Occipital lobe (tissue), 1 donor: ENCODE measurements at regions not wholly inside any gene's neighbourhood (a gene's known extent, or its start where the extent isn't known, plus 50 kb on each side); places are given as distances from the start of the nearest gene placed in this dataset.
"Not testable (repeated sequence)": the region's sequence is repeated elsewhere in the genome, so short reads cannot be mapped to it uniquely, and the experiment has no call there.

Experiments
- DNase-seq: peaks from one replicate; lab custom pipeline; 2025; lab: John Stamatoyannopoulos, UW

DNA sequence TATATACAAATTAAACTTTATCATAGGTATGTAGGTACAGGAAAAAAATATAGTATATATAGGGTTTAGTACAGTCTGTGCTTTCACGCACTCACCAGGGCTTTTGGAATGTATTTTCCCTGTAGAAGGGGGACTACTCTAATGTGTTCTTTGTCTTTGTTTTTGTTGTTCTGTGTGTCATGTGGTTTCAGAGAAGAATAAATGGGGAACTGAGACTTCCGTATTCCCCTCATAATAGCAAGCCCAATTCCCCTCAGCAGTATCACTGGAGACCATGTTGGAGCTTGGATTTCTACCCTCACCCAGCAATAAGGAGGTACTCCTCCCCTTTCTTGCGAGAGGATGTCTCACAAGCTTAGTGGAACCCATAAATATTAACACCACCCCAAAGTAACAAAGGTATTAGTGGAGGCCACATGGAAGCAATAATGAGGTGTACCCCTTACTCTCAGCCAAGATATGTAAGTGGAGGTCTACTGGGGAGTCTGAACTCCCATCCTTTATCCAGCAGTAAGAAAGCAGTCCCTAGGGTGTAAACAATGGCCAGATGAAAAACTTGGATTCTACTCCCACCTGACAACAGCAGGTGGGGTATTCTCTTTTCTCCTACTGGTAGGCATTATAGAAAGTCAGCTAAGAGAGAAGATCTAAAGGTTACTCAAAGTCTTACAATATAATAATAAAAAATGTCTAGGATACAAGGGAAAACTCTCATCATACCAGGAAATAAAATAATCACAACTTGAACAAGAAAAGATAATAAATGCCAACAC lies 805.4 kb upstream of the GALNTL6 start:
- no peak for DNase-seq

DNA sequence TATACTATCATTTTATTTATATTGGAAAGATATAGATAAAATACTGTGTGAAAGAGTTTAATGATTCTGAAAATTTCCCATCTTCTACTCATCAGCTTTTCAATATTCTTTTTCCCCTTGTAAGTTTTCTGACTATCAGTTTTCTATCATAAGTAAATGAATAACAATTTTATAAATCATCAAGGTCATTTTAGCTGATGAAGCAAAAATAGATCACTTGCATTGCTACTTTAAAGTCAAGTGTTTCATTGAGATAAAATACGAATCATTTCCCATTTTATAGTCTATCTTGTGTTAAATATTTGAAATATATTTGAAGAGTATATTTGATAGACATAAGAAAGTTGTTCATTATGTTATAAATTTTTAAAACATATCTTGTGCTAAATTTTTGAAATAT lies 811.0 kb upstream of the GALNTL6 start:
- no peak for DNase-seq

DNA sequence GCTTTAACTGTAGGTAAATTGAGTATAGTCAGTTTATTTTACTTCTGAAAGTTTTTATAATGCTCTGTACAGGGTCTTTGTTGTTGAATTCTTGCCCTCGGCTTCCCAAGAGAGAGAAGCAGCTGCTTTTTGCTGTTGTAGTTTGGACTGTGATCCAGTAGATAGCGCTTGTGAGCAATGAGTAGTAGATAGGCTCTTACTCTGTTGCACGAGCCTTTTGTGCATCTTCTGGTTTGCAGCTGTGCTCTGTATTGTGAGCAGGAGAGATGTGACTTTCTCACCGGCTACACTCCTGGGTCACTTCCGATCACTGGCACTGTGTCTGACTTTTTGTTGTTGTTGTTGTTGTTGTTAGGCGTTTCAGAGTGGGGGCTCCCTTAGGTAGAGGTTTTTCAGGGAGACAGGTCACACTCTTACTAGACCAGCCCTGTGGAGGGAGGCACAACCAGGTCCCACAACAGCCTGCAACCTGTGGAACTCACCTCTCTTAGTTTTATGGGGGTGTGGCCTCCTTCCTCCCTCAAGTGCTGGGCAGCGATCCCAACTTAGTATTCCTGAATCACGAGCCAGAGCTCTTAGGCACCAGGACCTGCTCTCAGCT lies 822.1 kb upstream of the GALNTL6 start:
- no peak for DNase-seq

- DNase-seq = no peak
These were observed 824.8 kb upstream of the GALNTL6 start for GRCh38 chr4:170988446-170988845.

DNA sequence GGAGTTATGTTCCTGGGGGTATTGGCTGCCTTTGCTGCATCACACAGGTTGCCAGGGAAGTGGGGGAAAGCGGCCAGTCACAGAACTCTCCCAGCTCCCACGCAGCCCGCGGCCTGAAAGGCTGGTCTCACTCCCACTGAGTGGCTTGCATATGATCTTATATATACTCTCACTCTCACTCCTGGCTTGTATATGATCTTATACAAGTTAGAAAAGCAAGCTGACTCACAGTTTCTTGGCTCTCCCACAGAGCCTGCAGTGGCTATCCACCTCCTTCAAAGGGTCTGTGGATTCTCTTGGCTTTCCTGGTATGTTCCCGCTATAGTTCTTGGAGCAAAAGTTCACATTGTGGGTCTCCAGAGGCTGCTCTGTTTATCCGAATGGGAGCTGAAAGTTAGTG lies 833.5 kb upstream of the GALNTL6 start:
- peak; percentile 10 for DNase-seq

- DNase-seq = no peak
These were observed 834.2 kb upstream of the GALNTL6 start for GRCh38 chr4:170978990-170979389.

DNA sequence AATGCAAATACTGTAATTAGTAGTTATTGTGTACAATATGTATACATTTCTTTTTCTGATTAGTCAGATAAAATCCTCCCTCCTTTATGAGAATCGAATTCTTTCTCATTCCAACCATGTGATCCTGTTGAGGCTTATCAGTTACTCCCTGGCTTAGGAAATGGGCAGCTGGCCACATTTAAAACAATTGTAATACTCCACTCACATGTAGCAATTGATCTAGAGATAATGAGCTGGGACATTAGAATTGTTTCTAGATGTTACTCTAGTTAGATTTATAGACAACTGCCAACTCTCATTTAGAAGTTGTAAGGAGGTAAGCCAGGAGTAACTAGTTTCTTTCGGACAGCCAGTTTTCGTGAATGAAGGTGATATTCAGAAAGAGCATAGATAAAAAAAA lies 859.3 kb upstream of the AADAT start:
- no peak for DNase-seq

DNA sequence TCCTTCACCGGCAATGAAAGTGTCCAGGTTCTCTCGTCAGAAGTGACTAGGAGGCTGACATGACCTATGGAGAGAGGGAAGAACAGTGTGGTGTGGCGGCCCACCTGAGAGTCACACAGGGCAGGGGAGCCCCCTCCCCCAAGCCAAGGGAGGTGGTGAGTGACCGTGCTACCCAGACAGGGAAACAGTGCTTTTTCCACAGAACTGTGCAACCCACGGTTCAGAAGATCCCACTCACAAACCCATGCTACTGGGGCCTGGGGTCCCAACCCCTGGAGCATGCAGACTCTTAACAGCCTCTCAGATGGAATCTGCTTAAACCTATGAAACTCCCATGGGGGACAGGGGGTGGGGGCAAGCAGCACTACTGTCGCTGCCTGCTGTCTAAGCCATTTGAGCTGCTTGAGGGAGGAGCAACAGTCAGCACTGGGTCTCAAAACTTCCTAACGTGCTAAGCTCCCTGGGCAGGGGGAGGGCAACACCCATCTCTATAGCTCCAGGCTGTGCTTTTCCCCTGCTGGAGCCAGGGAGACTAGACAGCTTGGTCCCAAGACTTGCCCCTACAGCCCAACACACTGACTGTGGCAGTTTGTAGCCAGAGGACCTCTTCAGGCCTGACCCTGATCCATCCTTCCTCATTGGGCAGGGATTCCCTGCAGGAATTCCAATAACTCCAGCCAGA lies 850.4 kb upstream of the AADAT start:
- no peak for DNase-seq

DNA sequence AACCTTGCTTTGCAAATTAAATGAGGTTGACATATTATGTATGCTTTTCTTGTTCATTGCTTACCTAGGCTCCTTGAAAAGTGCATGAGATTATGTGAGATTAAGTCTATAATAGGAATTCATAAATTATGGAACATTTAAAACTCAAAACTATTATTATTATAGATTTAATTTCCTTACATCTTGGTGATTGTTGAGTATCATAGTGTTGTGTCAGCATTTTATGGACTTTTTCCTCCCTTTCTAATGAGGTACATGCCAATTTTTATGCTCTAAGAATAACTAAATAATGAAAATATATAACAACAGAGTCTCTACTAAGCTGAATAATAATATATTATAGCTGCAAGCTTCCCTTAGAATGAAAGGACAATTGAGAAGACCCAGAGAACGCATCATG lies 848.8 kb upstream of the AADAT start:
- no peak for DNase-seq

GRCh38 chr4:170931321-170931720 lies 841.6 kb upstream of the AADAT start:
- DNase-seq = no peak

DNA sequence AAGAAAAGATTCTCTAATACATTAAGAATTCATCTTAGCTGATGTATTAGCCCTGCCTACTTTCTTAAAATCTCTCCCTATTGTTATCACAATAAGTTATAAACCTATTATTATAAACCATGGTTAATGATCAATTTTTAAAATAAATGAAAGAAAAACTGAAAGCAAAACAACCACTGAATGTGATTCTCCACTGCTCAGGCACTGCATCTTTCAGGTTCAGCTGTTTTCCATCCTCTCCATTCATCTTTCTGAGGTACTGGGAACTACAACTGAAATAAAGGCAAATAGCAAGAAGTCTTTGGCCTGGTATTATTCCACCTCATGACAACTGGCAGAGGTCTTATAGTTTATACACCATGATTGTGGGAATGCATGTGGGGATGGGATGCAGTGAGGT lies 798.9 kb upstream of the AADAT start:
- DNase-seq = no peak

- DNase-seq = no peak
These were observed 797.6 kb upstream of the AADAT start for GRCh38 chr4:170887396-170887795.

- DNase-seq = no peak
These were observed 795.3 kb upstream of the AADAT start for GRCh38 chr4:170884969-170885570.

GRCh38 chr4:170881646-170882045 lies 791.9 kb upstream of the AADAT start:
- DNase-seq = not testable (repeated sequence)

- no peak for DNase-seq
These were observed 786.1 kb upstream of the AADAT start for GRCh38 chr4:170875868-170876267.

GRCh38 chr4:170872794-170873193 lies 783.0 kb upstream of the AADAT start:
- DNase-seq = no peak

GRCh38 chr4:170868170-170868569 lies 778.4 kb upstream of the AADAT start:
- no peak for DNase-seq

GRCh38 chr4:170854097-170854496 lies 764.3 kb upstream of the AADAT start:
- no peak for DNase-seq

GRCh38 chr4:170853422-170854021 lies 763.8 kb upstream of the AADAT start:
- no peak for DNase-seq

GRCh38 chr4:170849969-170850368 lies 760.2 kb upstream of the AADAT start:
- DNase-seq = no peak

DNA sequence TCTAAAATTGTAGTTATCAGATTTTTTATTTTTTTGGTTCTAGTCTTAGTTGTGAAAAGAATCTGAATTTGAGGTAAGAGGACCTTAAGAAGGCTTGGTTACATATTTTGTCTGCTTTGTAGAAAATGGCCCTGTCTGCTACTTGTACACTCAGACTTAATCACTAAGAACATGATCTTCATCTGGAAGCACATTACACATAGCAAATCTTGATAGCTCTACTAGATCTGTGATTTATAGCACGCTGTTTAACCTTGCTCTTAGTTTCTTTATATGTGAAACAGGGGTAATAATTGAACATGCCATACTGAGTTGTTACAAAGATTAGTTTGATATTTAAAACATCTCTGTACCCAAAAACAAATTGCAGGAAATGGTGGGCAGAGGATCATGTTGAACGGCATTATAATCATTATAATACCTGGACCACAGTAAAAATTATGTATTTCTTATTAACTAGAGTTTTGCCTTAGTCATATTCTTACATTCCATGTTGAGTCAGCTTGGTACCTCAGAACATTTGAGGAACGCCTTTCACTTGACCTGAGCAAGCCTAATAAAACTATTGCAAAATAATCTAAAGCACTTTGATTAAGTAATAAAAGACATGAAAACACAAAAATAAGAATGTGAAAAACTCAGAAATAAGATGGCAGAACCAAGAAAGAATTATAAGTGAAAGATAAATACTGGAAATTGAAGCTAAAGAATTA lies 738.0 kb upstream of the AADAT start:
- no peak for DNase-seq
